Osteoblast (primary cell): ENCODE measurements at regions not wholly inside any gene's neighbourhood (a gene's known extent, or its start where the extent isn't known, plus 50 kb on each side); places are given as distances from the start of the nearest gene placed in this dataset.

Source experiments
- DNase-seq: peaks from one replicate; pipeline ENCODE4 v3.0.0; 2011; ENCODE audit warnings: low spot score, mixed read lengths; ENCODE audit not compliant: insufficient read length; ENCODE audit errors: missing footprints
- H2AFZ ChIP-seq: 2 replicates; pipeline ENCODE4 v1.6.0; 2011; ENCODE audit warnings: mild to moderate bottlenecking, low read length
- H3K27ac ChIP-seq: 2 replicates; pipeline ENCODE4 v1.5.1; 2011; ENCODE audit warnings: mild to moderate bottlenecking, low read depth, low read length, moderate library complexity
- H3K27me3 ChIP-seq: 2 replicates; pipeline ENCODE4 v1.6.0; 2012; ENCODE audit warnings: mild to moderate bottlenecking, control low read depth, inconsistent platforms, low read length, moderate library complexity; ENCODE audit not compliant: insufficient read depth
- H3K36me3 ChIP-seq: 2 replicates; pipeline ENCODE4 v1.5.1; 2011; ENCODE audit warnings: mild to moderate bottlenecking, low read length, control low read depth, moderate library complexity; ENCODE audit not compliant: insufficient read depth
- H3K4me1 ChIP-seq: 2 replicates; pipeline ENCODE4 v1.5.1; 2011; ENCODE audit warnings: mild to moderate bottlenecking, low read length, control low read depth, moderate library complexity; ENCODE audit not compliant: insufficient read depth
- H3K4me2 ChIP-seq: 2 replicates; pipeline ENCODE4 v1.6.0; 2011; ENCODE audit warnings: mild to moderate bottlenecking, low read length; ENCODE audit not compliant: insufficient read depth
- H3K4me3 ChIP-seq: fragments of 200-600 bp; sonication (generic); 3 replicates; pipeline ENCODE4 v1.5.1; 2012; ENCODE audit warnings: mild to moderate bottlenecking, low read length, inconsistent platforms; ENCODE audit not compliant: insufficient read depth
- H3K79me2 ChIP-seq: 2 replicates; pipeline ENCODE4 v1.6.0; 2012; ENCODE audit warnings: mild to moderate bottlenecking, low read length, control low read depth, inconsistent platforms; ENCODE audit not compliant: insufficient read depth
- H3K9me3 ChIP-seq: 2 replicates; pipeline ENCODE4 v1.5.1; 2011; ENCODE audit warnings: low read depth, low read length, control low read depth
- H4K20me1 ChIP-seq: 2 replicates; pipeline ENCODE4 v1.6.0; 2012; ENCODE audit warnings: mild to moderate bottlenecking, low read length, control low read depth; ENCODE audit not compliant: insufficient read depth
- CTCF ChIP-seq: IDR thresholded peaks from 2 replicates; pipeline ENCODE4 v1.5.1; 2011; ENCODE audit warnings: mild to moderate bottlenecking, low read depth, low read length, moderate library complexity; ENCODE audit errors: extremely low read depth

DNA sequence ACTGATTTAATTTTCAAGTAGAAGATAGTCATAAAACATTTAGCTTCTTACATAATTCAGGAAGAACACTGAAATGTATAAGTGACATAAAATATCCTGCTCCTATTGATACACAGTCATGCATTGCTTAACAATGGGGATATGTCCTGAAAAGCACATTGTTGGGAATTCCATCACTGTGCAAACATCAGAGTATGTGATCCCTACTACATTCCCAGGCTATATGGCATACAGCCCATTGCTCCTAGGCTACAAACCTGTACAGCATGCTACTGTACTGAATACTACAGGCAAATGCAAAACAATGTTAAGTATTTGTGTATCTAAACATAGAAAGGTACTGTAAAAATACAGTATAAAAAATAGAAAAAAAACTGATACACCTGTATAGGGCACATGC, 723.9 kb upstream of the ARGLU1 start:
- Histone ChIP-seq H3K79me2 (no peaks in the 10 kb centered on the region), H3K4me1 (peaks cover 4% of the 10 kb centered on the region), H3K4me2 (no peak overlapping the region), H3K27me3 (no peaks in the 10 kb centered on the region), H4K20me1 (no peaks in the 10 kb centered on the region), H3K27ac (no peak overlapping the region), H3K4me3 (no peak overlapping the region), H2AFZ (no peak overlapping the region), H3K9me3 (no peaks in the 10 kb centered on the region), H3K36me3 (no peaks in the 10 kb centered on the region)
- no peak for TF ChIP-seq CTCF
- no peak for DNase-seq

DNA sequence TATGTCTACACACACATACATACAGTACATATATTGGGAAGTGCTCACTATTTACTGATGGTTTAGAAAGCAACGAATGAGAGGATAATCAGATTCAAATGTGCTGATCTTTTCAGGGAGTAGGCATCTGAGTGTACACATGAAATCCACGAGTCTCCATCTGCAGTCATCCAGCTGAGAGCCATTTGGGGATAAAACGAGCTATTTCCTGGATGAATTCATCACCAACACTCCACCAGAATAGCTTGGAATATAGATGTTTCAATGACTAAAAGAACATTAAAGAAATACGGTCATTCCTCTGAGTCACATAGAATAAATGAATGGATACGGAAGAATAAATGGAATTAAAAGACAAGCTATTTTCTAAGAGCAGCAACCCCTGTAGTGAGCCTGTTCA, 721.6 kb upstream of the ARGLU1 start:
- Histone ChIP-seq H3K27ac (no peak overlapping the region), H4K20me1 (no peaks in the 10 kb centered on the region), H2AFZ (no peak overlapping the region), H3K4me3 (no peak overlapping the region), H3K27me3 (no peaks in the 10 kb centered on the region), H3K79me2 (no peaks in the 10 kb centered on the region), H3K4me2 (no peak overlapping the region), H3K4me1 (no peaks in the 10 kb centered on the region), H3K36me3 (no peaks in the 10 kb centered on the region), H3K9me3 (no peaks in the 10 kb centered on the region)
- no peak for TF ChIP-seq CTCF
- DNase-seq: peak; percentile 74

DNA sequence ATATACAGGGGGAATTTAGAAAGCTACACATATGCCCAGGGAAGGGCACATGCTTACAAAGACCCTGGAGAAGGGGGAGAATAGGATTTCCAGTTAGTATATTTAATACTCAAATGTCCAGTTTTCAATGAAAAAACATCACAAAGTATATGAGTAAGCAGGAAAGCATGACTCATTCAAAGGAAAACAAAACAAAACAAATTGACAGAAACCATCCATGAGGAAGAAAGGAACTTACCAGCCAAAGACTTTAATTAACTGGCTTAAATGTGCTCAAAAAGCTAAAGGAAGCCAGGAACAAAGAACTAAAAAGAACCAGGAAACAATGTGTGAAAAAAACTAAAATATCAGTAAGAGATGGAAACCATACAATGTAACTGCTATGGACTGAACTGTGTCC, 716.2 kb upstream of the ARGLU1 start:
- Histone ChIP-seq H3K27ac (no peak overlapping the region), H3K4me3 (no peak overlapping the region), H3K36me3 (no peaks in the 10 kb centered on the region), H3K4me2 (no peak overlapping the region), H4K20me1 (no peaks in the 10 kb centered on the region), H3K4me1 (no peaks in the 10 kb centered on the region), H3K9me3 (no peaks in the 10 kb centered on the region), H3K79me2 (no peaks in the 10 kb centered on the region), H2AFZ (no peak overlapping the region), H3K27me3 (no peaks in the 10 kb centered on the region)
- TF ChIP-seq CTCF: no peak
- DNase-seq: no peak

GRCh38 chr13:107277911-107278310, 710.0 kb upstream of the ARGLU1 start:
- no peak for DNase-seq
- Histone ChIP-seq H3K9me3 (no peaks in the 10 kb centered on the region), H3K79me2 (no peaks in the 10 kb centered on the region), H3K27ac (no peak overlapping the region), H3K27me3 (no peaks in the 10 kb centered on the region), H3K4me1 (no peaks in the 10 kb centered on the region), H2AFZ (no peak overlapping the region), H3K36me3 (no peaks in the 10 kb centered on the region), H4K20me1 (no peaks in the 10 kb centered on the region), H3K4me3 (no peak overlapping the region), H3K4me2 (no peak overlapping the region)
- no peak for TF ChIP-seq CTCF
